ENCODE measurements at regions not wholly inside any gene's neighbourhood (a gene's known extent, or its start where the extent isn't known, plus 50 kb on each side); places are given as distances from the start of the nearest gene placed in this dataset.
"Not testable (repeated sequence)": the region's sequence is repeated elsewhere in the genome, so short reads cannot be mapped to it uniquely, and the experiment has no call there.

GRCh38 chr5:100479079-100479688 is 56.0 kb upstream of the FAM174A start:
- DNase-seq, result no peak

GRCh38 chr5:100472091-100472490 is 63.1 kb upstream of the FAM174A start:
- no peak for DNase-seq

GRCh38 chr5:100469767-100470166 is 65.4 kb upstream of the FAM174A start:
- DNase-seq, result no peak

- no peak for DNase-seq
Observed at GRCh38 chr5:100464418-100464817, 70.8 kb upstream of the FAM174A start.

- DNase-seq, result no peak
Observed at GRCh38 chr5:100456615-100457014, 78.6 kb upstream of the FAM174A start.

GRCh38 chr5:100452126-100452525 is 83.0 kb upstream of the FAM174A start:
- DNase-seq, result no peak

- no peak for DNase-seq
Observed at GRCh38 chr5:100448111-100448528, 87.1 kb upstream of the FAM174A start.

GRCh38 chr5:100446879-100447430 is 88.2 kb upstream of the FAM174A start:
- DNase-seq, result no peak

GRCh38 chr5:100444961-100445360 is 90.2 kb upstream of the FAM174A start:
- DNase-seq, result no peak

GRCh38 chr5:100434815-100435214 is 100.4 kb upstream of the FAM174A start:
- DNase-seq, result no peak

GRCh38 chr5:100432741-100433140 is 102.4 kb upstream of the FAM174A start:
- no peak for DNase-seq

GRCh38 chr5:100430268-100431195 is 104.6 kb upstream of the FAM174A start:
- DNase-seq, result peak; percentile 14 to 29

- no peak for DNase-seq
Observed at GRCh38 chr5:100424787-100425186, 110.4 kb upstream of the FAM174A start.

- DNase-seq, result no peak
Observed at GRCh38 chr5:100424017-100424416, 111.2 kb upstream of the FAM174A start.

GRCh38 chr5:100423330-100423729 is 111.8 kb upstream of the FAM174A start:
- no peak for DNase-seq

GRCh38 chr5:100421360-100421759 is 113.8 kb upstream of the FAM174A start:
- DNase-seq, result no peak

- no peak for DNase-seq
Observed at GRCh38 chr5:100418231-100418630, 116.9 kb upstream of the FAM174A start.

GRCh38 chr5:100409660-100410151 is 125.5 kb upstream of the FAM174A start:
- no peak for DNase-seq

- DNase-seq, result no peak
Observed at GRCh38 chr5:100407053-100407452, 128.1 kb upstream of the FAM174A start.

- no peak for DNase-seq
Observed at GRCh38 chr5:100406640-100407039, 128.5 kb upstream of the FAM174A start.

GRCh38 chr5:100402071-100402470 is 133.1 kb upstream of the FAM174A start:
- no peak for DNase-seq

GRCh38 chr5:100401149-100401548 is 134.0 kb upstream of the FAM174A start:
- no peak for DNase-seq

GRCh38 chr5:100398815-100399214 is 136.4 kb upstream of the FAM174A start:
- DNase-seq, result not testable (repeated sequence)

Data from stimulated activated CD4-positive, alpha-beta T cell treated with anti-CD3 and anti-CD28 coated beads, Interleukin-4, amount 100 ng/mL, for 4 hours (primary cell).